Peyer's patch (tissue), 4 donors: ENCODE measurements at regions not wholly inside any gene's neighbourhood (a gene's known extent, or its start where the extent isn't known, plus 50 kb on each side); places are given as distances from the start of the nearest gene placed in this dataset.

Experiments
- POLR2A ChIP-seq, 2 donors: fragments of 450-650 bp; IDR thresholded peaks; one replicate each; pipeline ENCODE4 v1.5.1; 2017; ENCODE audit warnings: antibody characterized with exemption in 2 of 2, mild to moderate bottlenecking in 2 of 2, moderate library complexity in 2 of 2
- TF ChIP-seq, protein P1 (sequence below), 6 experiments: fragments of 450-650 bp in 4 of 6; fragments of 200-600 bp in 2 of 6; sonication (generic) in 1 of 6; IDR thresholded peaks; one replicate each; pipeline ENCODE4 v1.5.1; 2017 to 2019; ENCODE audit warnings: antibody characterized with exemption in 6 of 6, mild to moderate bottlenecking in 3 of 6, moderate library complexity in 1 of 6

DNA sequence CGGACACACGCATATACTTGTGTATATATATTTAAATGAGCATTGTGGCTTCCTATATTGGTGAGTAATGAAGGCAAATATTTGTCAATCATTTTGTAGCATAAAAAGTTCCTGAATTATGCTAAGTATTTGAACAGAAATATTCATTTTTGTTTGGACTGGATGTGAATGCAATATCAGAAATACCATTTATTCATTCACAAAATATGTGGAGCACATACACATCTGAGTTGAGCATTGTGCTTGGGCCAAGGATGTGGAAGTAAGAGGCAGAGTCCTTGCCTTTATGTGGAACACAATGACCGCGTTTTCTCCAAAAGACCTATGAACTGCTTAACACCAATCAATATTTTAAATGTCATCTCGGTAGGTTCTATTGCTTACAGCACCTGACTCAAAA lies 1086.5 kb downstream of the NR2F1-AS1 start:
- TF ChIP-seq, protein P1, sequence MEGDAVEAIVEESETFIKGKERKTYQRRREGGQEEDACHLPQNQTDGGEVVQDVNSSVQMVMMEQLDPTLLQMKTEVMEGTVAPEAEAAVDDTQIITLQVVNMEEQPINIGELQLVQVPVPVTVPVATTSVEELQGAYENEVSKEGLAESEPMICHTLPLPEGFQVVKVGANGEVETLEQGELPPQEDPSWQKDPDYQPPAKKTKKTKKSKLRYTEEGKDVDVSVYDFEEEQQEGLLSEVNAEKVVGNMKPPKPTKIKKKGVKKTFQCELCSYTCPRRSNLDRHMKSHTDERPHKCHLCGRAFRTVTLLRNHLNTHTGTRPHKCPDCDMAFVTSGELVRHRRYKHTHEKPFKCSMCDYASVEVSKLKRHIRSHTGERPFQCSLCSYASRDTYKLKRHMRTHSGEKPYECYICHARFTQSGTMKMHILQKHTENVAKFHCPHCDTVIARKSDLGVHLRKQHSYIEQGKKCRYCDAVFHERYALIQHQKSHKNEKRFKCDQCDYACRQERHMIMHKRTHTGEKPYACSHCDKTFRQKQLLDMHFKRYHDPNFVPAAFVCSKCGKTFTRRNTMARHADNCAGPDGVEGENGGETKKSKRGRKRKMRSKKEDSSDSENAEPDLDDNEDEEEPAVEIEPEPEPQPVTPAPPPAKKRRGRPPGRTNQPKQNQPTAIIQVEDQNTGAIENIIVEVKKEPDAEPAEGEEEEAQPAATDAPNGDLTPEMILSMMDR (IDR thresholded peaks at IDR 0.05) = no peak
- no peak for TF ChIP-seq POLR2A (IDR thresholded peaks at IDR 0.05)
